Natural killer cell treated with Interleukin-12 subunit alpha and Interleukin-12 subunit beta and Interleukin-15 and Interleukin-18, amount 100 ng/mL, for 72 hours (primary cell): ENCODE measurements at regions not wholly inside any gene's neighbourhood (a gene's known extent, or its start where the extent isn't known, plus 50 kb on each side); places are given as distances from the start of the nearest gene placed in this dataset.

Experiments used
- ATAC-seq, 2 donors: fragments of 150-1000 bp; cut with Tn5 transposase in 1 of 2; sonication (Bioruptor Pico), chemical (Tn5 transposase) in 1 of 2; 2 replicates each; pipeline ENCODE4 v1.10.0; 2021
- DNase-seq: peaks from one replicate; pipeline ENCODE4 v3.0.0; 2022; ENCODE audit warnings: low spot score
- H3K27ac Mint-ChIP-seq, 2 donors: 1 replicate in 1 of 2; 2 replicates in 1 of 2; pipeline ENCODE4 v1.8.0; 2022; ENCODE audit warnings: mixed read lengths in 2 of 2, mild to moderate bottlenecking in 1 of 2, moderate library complexity in 1 of 2
- H3K27me3 Mint-ChIP-seq, 2 donors: 1 replicate in 1 of 2; 2 replicates in 1 of 2; pipeline ENCODE4 v1.8.0; 2022; ENCODE audit warnings: mixed read lengths in 2 of 2
- H3K36me3 Mint-ChIP-seq: one replicate; pipeline ENCODE4 v1.8.0; 2022; ENCODE audit warnings: mixed read lengths
- H3K4me1 Mint-ChIP-seq, 2 donors: 1 replicate in 1 of 2; 2 replicates in 1 of 2; pipeline ENCODE4 v1.8.0; 2022; ENCODE audit warnings: low read depth in 2 of 2, mixed read lengths in 2 of 2, mild to moderate bottlenecking in 1 of 2
- H3K4me3 Mint-ChIP-seq: one replicate; pipeline ENCODE4 v1.8.0; 2022; ENCODE audit warnings: mixed read lengths
- H3K9me3 Mint-ChIP-seq: 2 replicates; pipeline ENCODE4 v1.8.0; 2022; ENCODE audit warnings: mixed read lengths

DNA sequence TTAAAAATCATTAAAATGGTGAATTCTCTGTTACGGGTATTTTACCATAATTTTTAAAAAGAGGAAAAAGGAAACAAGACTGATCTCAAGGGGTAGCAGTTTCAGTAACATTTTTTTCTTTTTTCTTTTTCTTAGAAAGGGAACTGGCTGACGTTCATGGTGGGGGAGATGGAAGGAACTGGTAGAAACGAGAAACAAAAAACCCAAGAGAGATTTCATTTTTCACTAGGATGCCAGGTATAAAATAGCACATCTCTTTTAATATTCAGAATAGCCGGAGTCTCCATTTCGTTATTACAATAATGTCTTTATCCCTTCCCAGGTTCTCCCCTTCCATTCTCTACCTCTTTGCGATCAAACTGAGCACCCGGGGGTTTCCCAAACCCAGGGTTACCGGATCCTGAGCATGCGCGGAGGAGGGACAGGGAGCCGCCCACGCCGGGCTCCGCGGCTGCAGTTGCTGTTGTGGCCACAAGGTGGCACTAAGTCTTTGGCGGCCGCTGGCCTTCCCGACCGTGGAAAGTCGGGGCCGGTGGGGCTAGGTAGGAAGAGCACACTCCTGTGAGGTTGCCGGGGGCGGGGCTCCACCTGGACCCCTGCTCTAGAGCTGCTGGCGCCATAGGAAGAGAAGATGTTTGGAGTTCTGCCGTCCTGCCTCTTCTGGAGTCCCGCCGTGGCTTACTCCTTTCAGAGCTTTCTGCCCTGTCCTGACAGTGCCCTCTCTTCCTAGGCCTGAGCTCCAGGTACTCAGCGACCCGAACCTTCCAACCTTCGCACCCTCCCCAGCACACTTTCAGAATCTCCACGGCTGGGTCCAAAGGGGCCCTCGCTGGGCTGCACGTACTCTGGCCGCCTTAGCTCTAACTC is 146.8 kb downstream of the SH3BGRL2 start:
- DNase-seq: peak; percentile 86
- peak; percentile 87 for ATAC-seq
- H3K4me3 Mint-ChIP-seq: peak overlapping the region; percentile 66
- H3K4me1 Mint-ChIP-seq: peaks cover 7 to 9% of the 10 kb centered on the region in 2 donors
- H3K36me3 Mint-ChIP-seq: no peaks in the 10 kb centered on the region
- no peak overlapping the region for H3K27ac Mint-ChIP-seq
- peaks cover 13 to 14% of the 10 kb centered on the region in 2 donors for H3K27me3 Mint-ChIP-seq
- no peaks in the 10 kb centered on the region for H3K9me3 Mint-ChIP-seq

DNA sequence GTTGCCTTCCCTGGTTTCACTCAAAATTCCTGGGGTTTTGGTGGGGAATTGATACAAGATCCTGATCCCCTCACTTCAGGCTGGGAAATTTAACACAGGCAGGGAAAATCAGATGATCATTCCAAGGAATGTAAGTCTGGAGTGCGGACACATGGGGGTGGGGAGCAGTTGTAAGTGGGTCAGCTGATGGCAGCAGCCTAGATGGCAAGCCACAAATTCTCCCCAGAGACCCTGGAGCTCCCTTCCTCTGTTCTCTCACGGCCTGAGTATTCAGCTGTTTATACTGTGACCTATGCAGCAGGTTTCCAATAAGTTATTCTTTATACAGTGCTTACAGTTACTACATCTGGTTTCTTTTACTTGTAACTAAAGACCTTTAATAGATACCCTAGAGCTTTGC is 144.9 kb downstream of the SH3BGRL2 start:
- H3K9me3 Mint-ChIP-seq: no peaks in the 10 kb centered on the region
- no peak overlapping the region for H3K4me3 Mint-ChIP-seq
- no peak for ATAC-seq
- no peak overlapping the region for H3K27ac Mint-ChIP-seq
- peaks cover 13 to 14% of the 10 kb centered on the region in 2 donors for H3K27me3 Mint-ChIP-seq
- peaks cover 7 to 9% of the 10 kb centered on the region in 2 donors for H3K4me1 Mint-ChIP-seq
- DNase-seq: no peak
- no peaks in the 10 kb centered on the region for H3K36me3 Mint-ChIP-seq

- Mint-ChIP-seq H3K36me3 (no peaks in the 10 kb centered on the region), H3K27me3 (peaks cover 13 to 14% of the 10 kb centered on the region in 2 donors), H3K9me3 (no peaks in the 10 kb centered on the region), H3K4me3 (no peak overlapping the region), H3K27ac (no peak overlapping the region), H3K4me1 (peaks cover 7 to 9% of the 10 kb centered on the region in 2 donors)
- DNase-seq (no peak), ATAC-seq (no peak)
Observed at GRCh38 chr6:79775222-79775621, 144.1 kb downstream of the SH3BGRL2 start.

DNA sequence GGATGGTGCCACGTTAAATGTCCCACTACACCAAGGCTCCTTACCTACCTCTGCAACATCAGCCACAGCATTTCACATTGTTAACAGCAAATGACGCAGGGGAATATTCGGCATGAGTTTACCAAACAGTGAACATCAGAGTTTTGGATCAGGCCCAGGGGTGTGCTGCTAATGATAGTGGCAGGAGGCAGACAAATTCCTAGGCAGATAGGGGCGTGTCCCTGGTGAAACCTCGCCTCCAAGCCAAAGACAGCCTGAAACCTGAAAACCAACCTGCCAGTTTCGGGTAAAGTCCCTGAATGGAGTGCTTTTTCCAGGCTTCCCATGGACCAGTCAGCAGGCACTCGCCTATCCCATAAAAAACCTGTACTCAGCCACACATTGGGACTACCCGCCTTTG is 133.6 kb downstream of the SH3BGRL2 start:
- ATAC-seq (no peak), DNase-seq (no peak)
- no peak overlapping the region for H3K27ac Mint-ChIP-seq
- no peak overlapping the region for H3K4me3 Mint-ChIP-seq
- H3K9me3 Mint-ChIP-seq: peaks cover 3% of the 10 kb centered on the region
- peaks cover 4 to 29% of the 10 kb centered on the region in 2 donors for H3K27me3 Mint-ChIP-seq
- no peaks in the 10 kb centered on the region for H3K36me3 Mint-ChIP-seq
- H3K4me1 Mint-ChIP-seq: no peaks in the 10 kb centered on the region

- H3K27ac Mint-ChIP-seq: no peak overlapping the region
- DNase-seq (no peak), ATAC-seq (no peak)
- no peaks in the 10 kb centered on the region for H3K4me1 Mint-ChIP-seq
- no peak overlapping the region for H3K4me3 Mint-ChIP-seq
- no peaks in the 10 kb centered on the region for H3K36me3 Mint-ChIP-seq
- no peaks in the 10 kb centered on the region for H3K9me3 Mint-ChIP-seq
- peaks cover 2 to 29% of the 10 kb centered on the region in 2 donors for H3K27me3 Mint-ChIP-seq
Observed at GRCh38 chr6:79763301-79763700, 132.2 kb downstream of the SH3BGRL2 start.

GRCh38 chr6:79762370-79762769 is 131.2 kb downstream of the SH3BGRL2 start:
- H3K27ac Mint-ChIP-seq: no peak overlapping the region
- no peaks in the 10 kb centered on the region for H3K36me3 Mint-ChIP-seq
- DNase-seq (no peak), ATAC-seq (no peak)
- no peaks in the 10 kb centered on the region for H3K4me1 Mint-ChIP-seq
- no peaks in the 10 kb centered on the region for H3K9me3 Mint-ChIP-seq
- peaks cover 4 to 22% of the 10 kb centered on the region in 2 donors for H3K27me3 Mint-ChIP-seq
- H3K4me3 Mint-ChIP-seq: no peak overlapping the region

DNA sequence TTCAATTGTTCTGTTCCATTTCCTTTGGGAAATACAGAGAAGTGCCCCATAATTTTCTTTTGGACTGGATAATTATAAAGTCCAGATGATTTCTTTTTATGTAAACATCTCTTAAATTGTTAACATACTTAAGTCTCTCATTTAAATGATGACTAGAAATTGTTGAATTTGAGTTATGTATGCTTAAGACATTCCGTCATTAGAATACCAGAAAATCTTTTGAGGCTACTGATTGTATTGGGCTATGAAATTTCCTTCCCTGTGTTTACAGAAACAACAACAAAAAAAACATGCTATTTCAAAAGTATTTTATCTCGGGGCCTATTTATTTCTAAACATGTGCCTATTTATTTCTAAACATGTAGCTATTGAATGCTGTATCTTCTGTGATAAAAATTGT is 125.4 kb downstream of the SH3BGRL2 start:
- ATAC-seq: no peak
- H3K4me3 Mint-ChIP-seq: no peak overlapping the region
- no peaks in the 10 kb centered on the region for H3K4me1 Mint-ChIP-seq
- peaks cover 5 to 12% of the 10 kb centered on the region in 2 donors for H3K27me3 Mint-ChIP-seq
- no peak overlapping the region for H3K27ac Mint-ChIP-seq
- H3K9me3 Mint-ChIP-seq: no peaks in the 10 kb centered on the region
- DNase-seq: no peak
- H3K36me3 Mint-ChIP-seq: no peaks in the 10 kb centered on the region

DNA sequence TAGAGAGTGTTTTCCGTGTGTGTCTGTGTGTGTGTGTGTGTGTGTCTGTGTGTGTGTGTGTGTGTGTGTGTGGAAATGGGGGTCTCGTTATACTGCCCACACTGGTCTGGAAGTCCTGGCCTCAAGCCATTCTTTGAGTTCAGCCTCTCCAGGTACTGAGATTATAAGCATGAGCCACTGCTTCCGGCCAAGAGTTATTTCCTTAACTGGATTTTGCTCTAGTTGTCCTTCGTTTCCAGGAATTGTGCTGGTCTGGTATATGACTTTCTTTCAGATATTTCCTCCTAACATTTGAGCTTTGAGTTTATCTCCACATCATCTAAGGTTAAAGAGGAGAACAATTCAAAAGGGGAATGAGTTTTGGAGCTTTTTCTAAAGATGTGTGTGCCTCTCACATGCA is 124.8 kb downstream of the SH3BGRL2 start:
- Mint-ChIP-seq H3K9me3 (no peaks in the 10 kb centered on the region), H3K27ac (no peak overlapping the region), H3K4me1 (no peaks in the 10 kb centered on the region), H3K36me3 (no peaks in the 10 kb centered on the region), H3K4me3 (no peak overlapping the region), H3K27me3 (peaks cover 5 to 12% of the 10 kb centered on the region in 2 donors)
- no peak for DNase-seq
- no peak for ATAC-seq
